Chondrocyte (in vitro differentiated cells): ENCODE measurements at regions not wholly inside any gene's neighbourhood (a gene's known extent, or its start where the extent isn't known, plus 50 kb on each side); places are given as distances from the start of the nearest gene placed in this dataset.
"Not testable (repeated sequence)": the region's sequence is repeated elsewhere in the genome, so short reads cannot be mapped to it uniquely, and the experiment has no call there.

ENCODE experiments used
- DNase-seq: peaks from one replicate; pipeline ENCODE4 v3.0.0; 2021; ENCODE audit warnings: mixed read lengths, low spot score
- H3K27ac Mint-ChIP-seq: one replicate; pipeline ENCODE4 v1.8.0; 2021; ENCODE audit warnings: mild to moderate bottlenecking, moderate library complexity, mixed read lengths; ENCODE audit not compliant: unreplicated experiment
- H3K27me3 Mint-ChIP-seq: 2 replicates; pipeline ENCODE4 v1.8.0; 2021; ENCODE audit warnings: low read depth, mixed read lengths
- H3K36me3 Mint-ChIP-seq: 2 replicates; pipeline ENCODE4 v1.8.0; 2021; ENCODE audit warnings: low read depth, mixed read lengths
- H3K4me1 Mint-ChIP-seq: 2 replicates; pipeline ENCODE4 v1.8.0; 2021; ENCODE audit warnings: low read depth, mild to moderate bottlenecking, mixed read lengths
- H3K4me3 Mint-ChIP-seq: one replicate; pipeline ENCODE4 v1.8.0; 2021; ENCODE audit warnings: mild to moderate bottlenecking, moderate library complexity, mixed read lengths; ENCODE audit not compliant: unreplicated experiment
- H3K9me3 Mint-ChIP-seq: 2 replicates; pipeline ENCODE4 v1.8.0; 2021; ENCODE audit warnings: low read depth, mixed read lengths
- CTCF ChIP-seq: fragments of 200-600 bp; sonication (generic); IDR thresholded peaks from 2 replicates; pipeline ENCODE4 v1.5.0; 2021; ENCODE audit warnings: antibody characterized with exemption, mild to moderate bottlenecking, moderate library complexity

- no peaks in the 10 kb centered on the region for H3K9me3 Mint-ChIP-seq
- peak; percentile 74 for TF ChIP-seq CTCF
- H3K36me3 Mint-ChIP-seq, result no peaks in the 10 kb centered on the region
- H3K4me3 Mint-ChIP-seq, result no peak overlapping the region
- no peaks in the 10 kb centered on the region for H3K27me3 Mint-ChIP-seq
- peaks cover 9% of the 10 kb centered on the region for H3K4me1 Mint-ChIP-seq
- no peak for DNase-seq
- H3K27ac Mint-ChIP-seq, result peak overlapping the region; percentile 76
These were observed 229.5 kb downstream of the AASDHPPT start for GRCh38 chr11:106306942-106307341.

GRCh38 chr11:106309070-106309684, 231.7 kb downstream of the AASDHPPT start:
- DNase-seq, result no peak
- no peak overlapping the region for H3K27ac Mint-ChIP-seq
- TF ChIP-seq CTCF, result no peak
- no peaks in the 10 kb centered on the region for H3K27me3 Mint-ChIP-seq
- H3K4me3 Mint-ChIP-seq, result no peak overlapping the region
- H3K9me3 Mint-ChIP-seq, result no peaks in the 10 kb centered on the region
- H3K4me1 Mint-ChIP-seq, result peaks cover 4% of the 10 kb centered on the region
- no peaks in the 10 kb centered on the region for H3K36me3 Mint-ChIP-seq

- H3K27me3 Mint-ChIP-seq, result no peaks in the 10 kb centered on the region
- no peaks in the 10 kb centered on the region for H3K36me3 Mint-ChIP-seq
- H3K4me1 Mint-ChIP-seq, result no peaks in the 10 kb centered on the region
- H3K27ac Mint-ChIP-seq, result no peak overlapping the region
- H3K4me3 Mint-ChIP-seq, result no peak overlapping the region
- no peak for TF ChIP-seq CTCF
- DNase-seq, result no peak
- no peaks in the 10 kb centered on the region for H3K9me3 Mint-ChIP-seq
These were observed 234.2 kb downstream of the AASDHPPT start for GRCh38 chr11:106311531-106312230.

GRCh38 chr11:106317208-106317773, 239.8 kb downstream of the AASDHPPT start:
- H3K9me3 Mint-ChIP-seq, H3K4me1 Mint-ChIP-seq, H3K27ac Mint-ChIP-seq, H3K27me3 Mint-ChIP-seq, H3K4me3 Mint-ChIP-seq, DNase-seq, H3K36me3 Mint-ChIP-seq: not testable (repeated sequence)

- H3K27me3 Mint-ChIP-seq, result no peaks in the 10 kb centered on the region
- no peak overlapping the region for H3K4me3 Mint-ChIP-seq
- H3K27ac Mint-ChIP-seq, result no peak overlapping the region
- no peak for DNase-seq
- no peaks in the 10 kb centered on the region for H3K36me3 Mint-ChIP-seq
- peaks cover 3% of the 10 kb centered on the region for H3K4me1 Mint-ChIP-seq
- TF ChIP-seq CTCF, result no peak
- no peaks in the 10 kb centered on the region for H3K9me3 Mint-ChIP-seq
These were observed 244.1 kb downstream of the AASDHPPT start for GRCh38 chr11:106321601-106322000.
